Endothelial cell of umbilical vein (primary cell): ENCODE measurements at regions not wholly inside any gene's neighbourhood (a gene's known extent, or its start where the extent isn't known, plus 50 kb on each side); places are given as distances from the start of the nearest gene placed in this dataset.
"Not testable (repeated sequence)": the region's sequence is repeated elsewhere in the genome, so short reads cannot be mapped to it uniquely, and the experiment has no call there.

Experiments used
- BruUV-seq: library from RNA; stranded (reverse); fragments of 400-500 nt; replicated peaks from 2 replicates; lab custom pipeline; 2021; lab: Mats Ljungman, UMichigan
- CTCF ChIA-PET: fragments of 300-600, 350-600 bp; sonication (Branson Sonifier 250); formaldehyde crosslinking; loops from one replicate; lab custom pipeline; 2021; ENCODE audit warnings: antibody characterized with exemption, inconsistent platforms; lab: Charles Lee
- POLR2A ChIA-PET: fragments of 300-600, 350-600 bp; sonication (Branson Sonifier 250); formaldehyde crosslinking; loops from one replicate; lab custom pipeline; 2021; ENCODE audit warnings: antibody characterized with exemption, inconsistent platforms; lab: Charles Lee
- DNase-seq: peaks from one replicate; pipeline ENCODE4 v3.0.0-alpha.2; 2011; ENCODE audit warnings: low read depth, low spot score
- FAIRE-seq: peaks from 2 replicates; lab custom pipeline; 2011; peaks lifted over from hg19 to GRCh38; lab: Jason Lieb, UNC
- H2AFZ ChIP-seq: 2 replicates; pipeline ENCODE4 v1.6.0; 2012; ENCODE audit warnings: low read depth, low read length, control low read depth, inconsistent platforms
- H3K27ac ChIP-seq: 2 replicates; pipeline ENCODE4 v1.5.1; 2011; ENCODE audit warnings: low read depth, mild to moderate bottlenecking, control low read depth, low read length, moderate library complexity; ENCODE audit not compliant: insufficient read depth
- H3K27me3 ChIP-seq, 2 experiments: 2 replicates each; pipeline versions ENCODE4 v1.6.0 to v1.6.1; 2011; ENCODE audit warnings: low read length in 2 of 2, mixed read lengths in 1 of 2; ENCODE audit not compliant: control insufficient read depth in 2 of 2, insufficient read depth in 2 of 2
- H3K36me3 ChIP-seq, 2 experiments: 2 replicates in 1 of 2; 3 replicates in 1 of 2; pipeline ENCODE4 v1.5.1; 2011; ENCODE audit warnings: low read length in 2 of 2, mild to moderate bottlenecking in 1 of 2, moderate library complexity in 1 of 2; ENCODE audit not compliant: control insufficient read depth in 2 of 2, insufficient read depth in 2 of 2; ENCODE audit errors: extremely low read depth in 1 of 2
- H3K4me1 ChIP-seq: 3 replicates; pipeline ENCODE4 v1.5.1; 2011; ENCODE audit warnings: mild to moderate bottlenecking, low read length; ENCODE audit not compliant: control insufficient read depth, insufficient read depth; ENCODE audit errors: extremely low read depth
- H3K4me2 ChIP-seq: 2 replicates; pipeline ENCODE4 v1.6.1; 2011; ENCODE audit warnings: low read length, control low read depth, mixed read lengths; ENCODE audit not compliant: insufficient read depth
- H3K4me3 ChIP-seq, 3 experiments: fragments of 200-600 bp in 1 of 3; sonication (generic), shearing (Covaris generic) in 1 of 3; replicated peaks in 1 of 3; 2 replicates each; pipeline ENCODE4 v1.5.1; 2011 to 2016; ENCODE audit warnings: control low read depth in 3 of 3, low read length in 3 of 3, mild to moderate bottlenecking in 2 of 3, inconsistent platforms in 1 of 3, low read depth in 1 of 3, moderate library complexity in 1 of 3; ENCODE audit not compliant: insufficient read depth in 1 of 3
- H3K79me2 ChIP-seq: 2 replicates; pipeline ENCODE4 v1.6.0; 2012; ENCODE audit warnings: low read length, inconsistent platforms; ENCODE audit not compliant: control insufficient read depth, insufficient read depth
- H3K9ac ChIP-seq: replicated peaks from 2 replicates; pipeline ENCODE3; 2011; ENCODE audit warnings: low read length, control low read depth; ENCODE audit not compliant: insufficient read depth; ENCODE audit errors: extremely low read depth
- H3K9me1 ChIP-seq: replicated peaks from 3 replicates; pipeline ENCODE4 v1.6.0; 2011; ENCODE audit warnings: mild to moderate bottlenecking, low read length; ENCODE audit not compliant: control insufficient read depth, insufficient read depth; ENCODE audit errors: extremely low read depth
- H3K9me3 ChIP-seq: replicated peaks from 2 replicates; pipeline ENCODE4 v1.5.1; 2012; ENCODE audit warnings: low read length, inconsistent platforms; ENCODE audit not compliant: control insufficient read depth, insufficient read depth
- H4K20me1 ChIP-seq: replicated peaks from 2 replicates; pipeline ENCODE3; 2011; ENCODE audit warnings: mild to moderate bottlenecking, low read length; ENCODE audit not compliant: control insufficient read depth, insufficient read depth; ENCODE audit errors: extremely low read depth
- EZH2 ChIP-seq: IDR thresholded peaks from 2 replicates; pipeline ENCODE4 v1.6.1; 2012; ENCODE audit warnings: borderline replicate concordance, low read depth, mild to moderate bottlenecking, moderate library complexity, low read length, inconsistent platforms; ENCODE audit not compliant: severe bottlenecking
- FOS ChIP-seq: IDR thresholded peaks from 2 replicates; pipeline ENCODE4 v1.6.1; 2011; ENCODE audit warnings: mild to moderate bottlenecking, low read length, moderate library complexity, borderline replicate concordance; ENCODE audit not compliant: insufficient read depth
- JUN ChIP-seq: IDR thresholded peaks from 2 replicates; pipeline ENCODE4 v1.6.1; 2011; ENCODE audit warnings: borderline replicate concordance, low read depth; ENCODE audit not compliant: insufficient read length, insufficient read depth
- dilution Hi-C: fragments of 300-500 bp; cut with MboI; formaldehyde crosslinking; loops from one replicate; pipeline ENCODE4 v1.15.0; 2019; ENCODE audit warnings: low sequenced_read_pairs; ENCODE audit not compliant: extremely low pct_ligation_motif_present
- intact Hi-C: fragments of 100-400 bp; cut with micrococcal nuclease; formaldehyde crosslinking; loops from one replicate; pipeline ENCODE4 v1.10.0; 2022

- BruUV-seq, result no TSS peak
- H3K36me3 ChIP-seq, result no peaks in the 10 kb centered on the region
- DNase-seq (no peak), FAIRE-seq (no peak)
- H2AFZ ChIP-seq, result no peak overlapping the region
- no peaks in the 10 kb centered on the region for H3K9me1 ChIP-seq
- TF ChIP-seq EZH2, result no peak
- TF ChIP-seq JUN, result no peak
- no peaks in the 10 kb centered on the region for H3K4me1 ChIP-seq
- CTCF ChIA-PET, result interaction anchor here (0.6 to 1.6 kb wide), 3 partner anchors 13 to 778 kb away, joined by 3 to 8 read pairs (median 3); no protein-coding TSS in a partner anchor
- H3K9me3 ChIP-seq, result no peaks in the 10 kb centered on the region
- intact Hi-C loops, result no loop called here
- no peak overlapping the region for H3K27ac ChIP-seq
- no peak overlapping the region for H3K4me2 ChIP-seq
- no peaks in the 10 kb centered on the region for H4K20me1 ChIP-seq
- dilution Hi-C loops, result no loop called here
- peaks cover 2 to 20% of the 10 kb centered on the region in 2 experiments for H3K27me3 ChIP-seq
- POLR2A ChIA-PET, result no interaction called here
- H3K79me2 ChIP-seq, result no peaks in the 10 kb centered on the region
- H3K4me3 ChIP-seq, result no peak overlapping the region
- H3K9ac ChIP-seq, result no peak overlapping the region
Observed at GRCh38 chr9:34773306-34773910, 63.5 kb upstream of the CCL21 start.

GRCh38 chr9:34771007-34771406, 61.1 kb upstream of the CCL21 start:
- BruUV-seq, result no TSS peak
- Histone ChIP-seq H3K79me2 (no peaks in the 10 kb centered on the region), H3K9me1 (no peaks in the 10 kb centered on the region), H3K4me1 (no peaks in the 10 kb centered on the region), H3K27ac (no peak overlapping the region), H3K4me2 (no peak overlapping the region), H3K9me3 (no peaks in the 10 kb centered on the region), H4K20me1 (no peaks in the 10 kb centered on the region), H2AFZ (no peak overlapping the region), H3K4me3 (no peak overlapping the region), H3K27me3 (peaks cover 5 to 16% of the 10 kb centered on the region in 2 experiments), H3K9ac (no peak overlapping the region), H3K36me3 (no peaks in the 10 kb centered on the region)
- dilution Hi-C loops (no loop called here), intact Hi-C loops (no loop called here)
- no peak for DNase-seq
- no peak for FAIRE-seq
- TF ChIP-seq FOS, result no peak
- CTCF ChIA-PET, result no interaction called here
- POLR2A ChIA-PET, result no interaction called here

GRCh38 chr9:34767087-34767486, 57.2 kb upstream of the CCL21 start:
- H2AFZ ChIP-seq, intact Hi-C loops, H3K4me1 ChIP-seq, FAIRE-seq, H3K9me3 ChIP-seq, CTCF ChIA-PET, H3K4me3 ChIP-seq, H3K9me1 ChIP-seq, BruUV-seq, H3K9ac ChIP-seq, H3K27ac ChIP-seq, DNase-seq, POLR2A ChIA-PET, H3K36me3 ChIP-seq, H3K79me2 ChIP-seq, H3K27me3 ChIP-seq, dilution Hi-C loops, H4K20me1 ChIP-seq, H3K4me2 ChIP-seq: not testable (repeated sequence)
